ENCODE measurements at regions not wholly inside any gene's neighbourhood (a gene's known extent, or its start where the extent isn't known, plus 50 kb on each side); places are given as distances from the start of the nearest gene placed in this dataset.
"Not testable (repeated sequence)": the region's sequence is repeated elsewhere in the genome, so short reads cannot be mapped to it uniquely, and the experiment has no call there.

- H3K36me3 ChIP-seq (ENCODE audit: insufficient read depth, low read length): no peaks in the 10 kb centered on the region
- H3K4me1 ChIP-seq (ENCODE audit: insufficient read depth, low read length): no peaks in the 10 kb centered on the region
- H3K9ac ChIP-seq (ENCODE audit: low read depth, low read length): no peak overlapping the region
- no peaks in the 10 kb centered on the region for H3K9me3 ChIP-seq (ENCODE audit: control insufficient read depth, insufficient read depth, low read length)
These were observed 196.3 kb downstream of the FBXO4 start for GRCh38 chr5:42121401-42121800.

- H3K9me3 ChIP-seq (ENCODE audit: control insufficient read depth, insufficient read depth, low read length): no peaks in the 10 kb centered on the region
- H3K9ac ChIP-seq (ENCODE audit: low read depth, low read length): no peak overlapping the region
- no peaks in the 10 kb centered on the region for H3K4me1 ChIP-seq (ENCODE audit: insufficient read depth, low read length)
- no peaks in the 10 kb centered on the region for H3K36me3 ChIP-seq (ENCODE audit: insufficient read depth, low read length)
These were observed 206.0 kb downstream of the FBXO4 start for GRCh38 chr5:42131081-42131480.

GRCh38 chr5:42143361-42143760, 218.3 kb downstream of the FBXO4 start:
- Histone ChIP-seq H3K9me3 (ENCODE audit: control insufficient read depth, insufficient read depth, low read length) (no peaks in the 10 kb centered on the region), H3K4me1 (ENCODE audit: insufficient read depth, low read length) (no peaks in the 10 kb centered on the region), H3K36me3 (ENCODE audit: insufficient read depth, low read length) (no peaks in the 10 kb centered on the region), H3K9ac (ENCODE audit: low read depth, low read length) (no peak overlapping the region)

DNA sequence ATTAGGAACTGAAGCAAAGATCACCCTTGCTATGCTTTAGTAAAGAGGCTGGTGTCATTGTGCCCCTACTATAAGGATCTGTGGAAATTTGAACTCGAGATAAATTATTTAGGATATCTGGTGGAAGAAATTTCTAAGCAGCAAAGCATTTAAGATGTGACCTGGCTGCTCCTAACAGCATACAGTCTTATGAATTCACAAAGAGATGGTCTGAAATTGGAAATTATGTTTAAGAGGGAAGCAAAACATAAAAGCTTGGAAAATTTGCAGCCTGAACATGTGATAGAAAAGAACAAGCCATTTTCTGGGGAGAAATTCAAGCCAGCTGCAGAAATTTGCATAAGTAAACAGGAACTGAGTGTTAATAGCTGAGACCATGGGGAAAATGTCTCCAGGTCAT, 223.7 kb downstream of the FBXO4 start:
- Histone ChIP-seq H3K36me3 (ENCODE audit: insufficient read depth, low read length) (no peaks in the 10 kb centered on the region), H3K9ac (ENCODE audit: low read depth, low read length) (no peak overlapping the region), H3K9me3 (ENCODE audit: control insufficient read depth, insufficient read depth, low read length) (0 out of 2 replicates have a peak, but pooled peaks cover 9% of the 10 kb centered on the region), H3K4me1 (ENCODE audit: insufficient read depth, low read length) (no peaks in the 10 kb centered on the region)

DNA sequence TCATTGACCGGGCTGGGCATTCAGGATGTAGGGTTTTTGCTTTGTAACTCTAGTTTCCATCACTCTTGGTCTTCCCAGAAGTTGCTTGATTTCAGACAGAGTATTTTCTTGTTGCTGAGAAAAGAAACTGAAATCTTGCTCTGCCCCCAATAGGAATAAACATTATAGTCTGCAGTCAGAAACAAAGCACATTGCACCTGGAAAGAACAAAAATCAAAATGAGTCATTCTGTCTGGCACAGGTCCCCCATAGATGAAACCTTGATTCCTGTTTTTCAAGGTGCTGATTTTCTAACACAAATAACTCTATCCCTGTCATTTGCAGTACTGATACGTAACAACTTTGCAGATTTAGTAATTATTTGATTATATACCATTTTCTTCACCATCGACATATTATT, 232.1 kb downstream of the FBXO4 start:
- no peaks in the 10 kb centered on the region for H3K36me3 ChIP-seq (ENCODE audit: insufficient read depth, low read length)
- H3K9me3 ChIP-seq (ENCODE audit: control insufficient read depth, insufficient read depth, low read length): no peaks in the 10 kb centered on the region

GRCh38 chr5:42163083-42163482, 238.0 kb downstream of the FBXO4 start:
- Histone ChIP-seq H3K4me1 (ENCODE audit: insufficient read depth, low read length) (no peaks in the 10 kb centered on the region), H3K9me3 (ENCODE audit: control insufficient read depth, insufficient read depth, low read length) (no peaks in the 10 kb centered on the region), H3K9ac (ENCODE audit: low read depth, low read length) (no peak overlapping the region), H3K36me3 (ENCODE audit: insufficient read depth, low read length) (no peaks in the 10 kb centered on the region)

More for the DNA sequence above, 232.1 kb downstream of the FBXO4 start:
- H3K9ac ChIP-seq (ENCODE audit: low read depth, low read length): no peak overlapping the region
- no peaks in the 10 kb centered on the region for H3K4me1 ChIP-seq (ENCODE audit: insufficient read depth, low read length)

DNA sequence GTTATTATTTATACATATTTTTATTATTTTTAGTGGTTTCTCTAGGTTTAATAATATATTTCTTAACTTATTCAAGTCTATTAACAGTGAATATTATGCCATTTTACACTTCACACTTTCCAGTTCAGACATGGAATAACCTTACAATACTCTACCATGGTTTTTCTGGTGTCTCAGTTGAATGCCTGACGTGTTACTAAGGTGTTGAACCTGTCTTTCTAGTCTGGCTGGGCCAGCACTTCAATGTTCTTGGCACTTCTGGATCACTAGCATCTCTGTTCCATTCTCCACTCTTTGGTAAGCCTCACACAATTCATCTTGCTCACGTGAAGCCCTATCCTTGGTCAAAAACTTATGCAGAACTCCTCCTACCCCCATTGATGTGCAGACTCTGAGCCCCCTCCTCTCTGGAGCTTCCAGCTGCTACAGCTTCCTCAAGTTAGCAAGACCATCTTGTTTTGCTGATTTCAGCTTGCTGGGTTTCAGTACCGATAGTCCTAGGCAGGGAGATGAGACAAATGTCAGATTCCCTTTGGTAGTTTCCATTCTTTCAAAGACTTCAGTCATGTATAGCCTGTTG, 243.1 kb downstream of the FBXO4 start:
- Histone ChIP-seq H3K4me1 (ENCODE audit: insufficient read depth, low read length) (no peaks in the 10 kb centered on the region; the same call in 1 of the 2 replicates), H3K9ac (ENCODE audit: low read depth, low read length) (no peak overlapping the region), H3K9me3 (ENCODE audit: control insufficient read depth, insufficient read depth, low read length) (no peaks in the 10 kb centered on the region), H3K36me3 (ENCODE audit: insufficient read depth, low read length) (no peaks in the 10 kb centered on the region)

- not testable (repeated sequence) for H3K9ac ChIP-seq (ENCODE audit: low read depth, low read length); H3K9me3 ChIP-seq (ENCODE audit: control insufficient read depth, insufficient read depth, low read length); H3K36me3 ChIP-seq (ENCODE audit: insufficient read depth, low read length); H3K4me1 ChIP-seq (ENCODE audit: insufficient read depth, low read length)
These were observed 247.1 kb upstream of the GHR start for GRCh38 chr5:42176118-42176517.

- H3K4me1 ChIP-seq (ENCODE audit: insufficient read depth, low read length); H3K36me3 ChIP-seq (ENCODE audit: insufficient read depth, low read length); H3K9ac ChIP-seq (ENCODE audit: low read depth, low read length); H3K9me3 ChIP-seq (ENCODE audit: control insufficient read depth, insufficient read depth, low read length): not testable (repeated sequence)
These were observed 243.4 kb upstream of the GHR start for GRCh38 chr5:42179843-42180242.

GRCh38 chr5:42216904-42217303, 206.3 kb upstream of the GHR start:
- Histone ChIP-seq H3K9me3 (ENCODE audit: control insufficient read depth, insufficient read depth, low read length) (no peaks in the 10 kb centered on the region), H3K36me3 (ENCODE audit: insufficient read depth, low read length) (no peaks in the 10 kb centered on the region), H3K9ac (ENCODE audit: low read depth, low read length) (no peak overlapping the region), H3K4me1 (ENCODE audit: insufficient read depth, low read length) (no peaks in the 10 kb centered on the region)

- no peaks in the 10 kb centered on the region for H3K4me1 ChIP-seq (ENCODE audit: insufficient read depth, low read length)
- H3K9ac ChIP-seq (ENCODE audit: low read depth, low read length): no peak overlapping the region
- H3K36me3 ChIP-seq (ENCODE audit: insufficient read depth, low read length): no peaks in the 10 kb centered on the region
- H3K9me3 ChIP-seq (ENCODE audit: control insufficient read depth, insufficient read depth, low read length): no peaks in the 10 kb centered on the region
These were observed 205.4 kb upstream of the GHR start for GRCh38 chr5:42217791-42218190.

DNA sequence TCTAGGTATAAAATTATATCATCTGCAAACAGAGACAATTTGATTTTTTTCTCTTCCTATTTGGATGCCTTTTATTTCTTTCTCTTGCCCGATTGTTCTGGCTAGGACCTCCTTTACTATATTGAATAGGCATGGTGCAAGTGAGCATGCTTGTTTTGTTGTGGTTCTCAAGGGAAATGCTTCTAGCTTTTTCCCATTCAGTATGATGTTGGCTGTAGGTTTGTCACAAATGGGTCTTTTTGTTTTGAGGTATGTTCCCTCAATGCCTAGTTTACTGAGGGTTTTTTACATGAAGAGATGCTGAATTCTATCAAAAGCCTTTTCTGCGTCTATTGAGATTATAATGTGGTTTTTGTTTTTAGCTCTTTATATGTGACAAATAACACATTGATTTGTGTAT, 198.2 kb upstream of the GHR start:
- Histone ChIP-seq H3K4me1 (ENCODE audit: insufficient read depth, low read length) (no peaks in the 10 kb centered on the region; the same call in 1 of the 2 replicates), H3K36me3 (ENCODE audit: insufficient read depth, low read length) (no peaks in the 10 kb centered on the region), H3K9me3 (ENCODE audit: control insufficient read depth, insufficient read depth, low read length) (no peaks in the 10 kb centered on the region), H3K9ac (ENCODE audit: low read depth, low read length) (no peak overlapping the region)

- H3K4me1 ChIP-seq (ENCODE audit: insufficient read depth, low read length): no peaks in the 10 kb centered on the region; the same call in 1 of the 2 replicates
- no peaks in the 10 kb centered on the region for H3K9me3 ChIP-seq (ENCODE audit: control insufficient read depth, insufficient read depth, low read length)
- no peak overlapping the region for H3K9ac ChIP-seq (ENCODE audit: low read depth, low read length)
- no peaks in the 10 kb centered on the region for H3K36me3 ChIP-seq (ENCODE audit: insufficient read depth, low read length)
These were observed 195.0 kb upstream of the GHR start for GRCh38 chr5:42228279-42228678.

DNA sequence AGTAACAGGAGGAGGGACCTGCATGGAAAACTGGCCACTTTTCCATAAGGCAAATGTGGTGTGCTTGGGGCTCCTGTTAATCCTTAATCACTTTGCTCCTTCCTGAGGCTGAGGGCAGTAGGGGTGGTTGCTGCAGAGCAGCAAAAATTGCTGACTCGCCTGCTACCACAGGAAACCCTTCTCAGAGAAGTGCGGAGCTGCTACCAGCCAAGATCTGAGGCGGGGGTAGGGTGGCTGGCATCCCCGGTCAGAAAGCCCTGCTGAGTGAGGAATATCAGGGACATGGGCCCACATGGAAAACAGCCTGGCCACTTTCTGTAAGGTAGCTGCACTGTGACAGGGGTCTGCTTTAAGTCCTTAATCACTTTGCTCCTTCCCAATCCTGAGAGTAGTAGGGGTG, 192.4 kb upstream of the GHR start:
- no peaks in the 10 kb centered on the region for H3K9me3 ChIP-seq (ENCODE audit: control insufficient read depth, insufficient read depth, low read length)
- H3K9ac ChIP-seq (ENCODE audit: low read depth, low read length): no peak overlapping the region
- H3K36me3 ChIP-seq (ENCODE audit: insufficient read depth, low read length): no peaks in the 10 kb centered on the region
- no peaks in the 10 kb centered on the region; the same call in 1 of the 2 replicates for H3K4me1 ChIP-seq (ENCODE audit: insufficient read depth, low read length)

DNA sequence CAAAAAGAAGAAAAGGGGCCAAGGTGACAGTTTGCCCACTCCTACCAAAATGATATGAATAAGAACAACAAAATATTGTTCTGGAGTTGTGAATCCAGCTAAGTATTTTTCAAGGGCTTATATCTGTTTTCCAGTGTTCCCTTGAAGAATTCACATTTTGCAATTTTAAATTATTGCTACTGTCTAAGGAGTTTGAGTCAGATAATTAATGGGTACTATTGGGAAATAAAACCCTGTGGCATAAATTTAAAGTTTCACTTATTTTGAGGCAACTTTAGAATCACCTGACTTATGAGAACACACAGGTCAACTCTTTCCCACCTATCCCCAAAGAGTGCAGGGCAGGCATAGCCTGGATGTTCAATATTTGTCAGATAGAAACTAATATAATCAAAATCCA, 188.0 kb upstream of the GHR start:
- no peaks in the 10 kb centered on the region for H3K36me3 ChIP-seq (ENCODE audit: insufficient read depth, low read length)
- no peaks in the 10 kb centered on the region for H3K9me3 ChIP-seq (ENCODE audit: control insufficient read depth, insufficient read depth, low read length)
- no peaks in the 10 kb centered on the region for H3K4me1 ChIP-seq (ENCODE audit: insufficient read depth, low read length)
- no peak overlapping the region for H3K9ac ChIP-seq (ENCODE audit: low read depth, low read length)

DNA sequence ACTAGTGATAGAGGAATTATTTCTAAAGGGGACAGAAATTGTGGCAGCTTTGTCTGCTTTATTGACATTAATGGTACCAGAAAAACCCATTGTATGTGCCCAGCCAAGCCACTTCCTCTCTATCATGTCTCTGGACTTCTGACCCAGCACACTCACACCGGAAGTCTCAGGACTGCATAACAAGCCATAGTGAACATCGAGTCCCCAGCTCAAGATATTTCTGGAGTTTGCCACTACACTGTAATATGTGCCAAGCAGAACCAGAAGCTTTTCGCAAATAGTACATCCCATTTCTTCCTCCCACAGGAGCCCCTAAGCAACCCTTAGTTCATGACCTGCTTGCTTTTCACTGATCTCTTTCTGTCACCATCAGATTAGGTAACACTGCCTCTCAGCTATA, 187.4 kb upstream of the GHR start:
- Histone ChIP-seq H3K9me3 (ENCODE audit: control insufficient read depth, insufficient read depth, low read length) (no peaks in the 10 kb centered on the region), H3K36me3 (ENCODE audit: insufficient read depth, low read length) (no peaks in the 10 kb centered on the region), H3K9ac (ENCODE audit: low read depth, low read length) (no peak overlapping the region), H3K4me1 (ENCODE audit: insufficient read depth, low read length) (no peaks in the 10 kb centered on the region)

All from ES-I3 (cell line).